K562 (cell line): ENCODE measurements at regions not wholly inside any gene's neighbourhood (a gene's known extent, or its start where the extent isn't known, plus 50 kb on each side); places are given as distances from the start of the nearest gene placed in this dataset.

Experiments used
- ELF2 ChIP-seq: fragments of 250-450 bp; sonication (Bioruptor Pico); IDR thresholded peaks from 2 replicates; pipeline ENCODE4 v1.5.0; 2021; ENCODE audit warnings: mild to moderate bottlenecking
- FOXK1 ChIP-seq: sonication (generic); formaldehyde crosslinking; IDR thresholded peaks from 2 replicates; pipeline ENCODE4 v1.8.0; 2022; ENCODE audit warnings: missing genetic modification reagents, mild to moderate bottlenecking, borderline replicate concordance
- TF ChIP-seq, protein P1 (sequence below): fragments of 450-650 bp; IDR thresholded peaks from 2 replicates; pipeline ENCODE4 v1.6.1; 2016; ENCODE audit warnings: low read depth

DNA sequence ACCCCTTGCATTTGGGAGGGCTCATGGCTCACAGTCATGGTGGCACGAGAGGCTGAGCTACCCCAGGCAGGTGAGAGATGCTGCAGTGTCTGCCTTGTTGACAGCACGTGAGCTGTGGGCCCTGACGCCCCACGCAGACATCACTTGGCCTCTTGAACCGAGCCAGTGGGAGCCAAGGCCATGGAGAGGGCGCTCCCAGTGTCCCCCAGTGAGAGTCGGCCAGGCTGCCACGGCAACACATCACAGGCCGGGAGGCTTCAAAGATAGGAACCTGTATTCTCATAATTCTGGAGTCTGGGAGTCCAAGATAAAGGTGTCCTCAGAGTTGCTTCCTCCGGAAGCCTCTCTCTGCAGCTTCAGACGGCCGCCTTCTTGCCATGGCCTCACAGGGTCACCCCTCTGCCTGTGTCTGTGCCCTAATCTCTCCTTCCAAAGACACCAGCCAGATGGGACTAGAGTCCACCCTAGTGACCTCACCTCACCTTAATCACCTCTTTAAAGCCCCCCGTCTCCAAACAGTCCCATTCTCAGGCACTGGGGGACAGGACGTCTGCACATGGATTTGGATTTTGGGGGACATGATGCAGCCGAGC is 119.6 kb downstream of the KLF6 start (continued):
- TF ChIP-seq ELF2 (CRISPR knock-in tag) (0 out of 2 replicates have a peak, but pooled peaks have one; percentile 14), FOXK1 (CRISPR knock-in tag) (no peak)
- TF ChIP-seq, protein P1, sequence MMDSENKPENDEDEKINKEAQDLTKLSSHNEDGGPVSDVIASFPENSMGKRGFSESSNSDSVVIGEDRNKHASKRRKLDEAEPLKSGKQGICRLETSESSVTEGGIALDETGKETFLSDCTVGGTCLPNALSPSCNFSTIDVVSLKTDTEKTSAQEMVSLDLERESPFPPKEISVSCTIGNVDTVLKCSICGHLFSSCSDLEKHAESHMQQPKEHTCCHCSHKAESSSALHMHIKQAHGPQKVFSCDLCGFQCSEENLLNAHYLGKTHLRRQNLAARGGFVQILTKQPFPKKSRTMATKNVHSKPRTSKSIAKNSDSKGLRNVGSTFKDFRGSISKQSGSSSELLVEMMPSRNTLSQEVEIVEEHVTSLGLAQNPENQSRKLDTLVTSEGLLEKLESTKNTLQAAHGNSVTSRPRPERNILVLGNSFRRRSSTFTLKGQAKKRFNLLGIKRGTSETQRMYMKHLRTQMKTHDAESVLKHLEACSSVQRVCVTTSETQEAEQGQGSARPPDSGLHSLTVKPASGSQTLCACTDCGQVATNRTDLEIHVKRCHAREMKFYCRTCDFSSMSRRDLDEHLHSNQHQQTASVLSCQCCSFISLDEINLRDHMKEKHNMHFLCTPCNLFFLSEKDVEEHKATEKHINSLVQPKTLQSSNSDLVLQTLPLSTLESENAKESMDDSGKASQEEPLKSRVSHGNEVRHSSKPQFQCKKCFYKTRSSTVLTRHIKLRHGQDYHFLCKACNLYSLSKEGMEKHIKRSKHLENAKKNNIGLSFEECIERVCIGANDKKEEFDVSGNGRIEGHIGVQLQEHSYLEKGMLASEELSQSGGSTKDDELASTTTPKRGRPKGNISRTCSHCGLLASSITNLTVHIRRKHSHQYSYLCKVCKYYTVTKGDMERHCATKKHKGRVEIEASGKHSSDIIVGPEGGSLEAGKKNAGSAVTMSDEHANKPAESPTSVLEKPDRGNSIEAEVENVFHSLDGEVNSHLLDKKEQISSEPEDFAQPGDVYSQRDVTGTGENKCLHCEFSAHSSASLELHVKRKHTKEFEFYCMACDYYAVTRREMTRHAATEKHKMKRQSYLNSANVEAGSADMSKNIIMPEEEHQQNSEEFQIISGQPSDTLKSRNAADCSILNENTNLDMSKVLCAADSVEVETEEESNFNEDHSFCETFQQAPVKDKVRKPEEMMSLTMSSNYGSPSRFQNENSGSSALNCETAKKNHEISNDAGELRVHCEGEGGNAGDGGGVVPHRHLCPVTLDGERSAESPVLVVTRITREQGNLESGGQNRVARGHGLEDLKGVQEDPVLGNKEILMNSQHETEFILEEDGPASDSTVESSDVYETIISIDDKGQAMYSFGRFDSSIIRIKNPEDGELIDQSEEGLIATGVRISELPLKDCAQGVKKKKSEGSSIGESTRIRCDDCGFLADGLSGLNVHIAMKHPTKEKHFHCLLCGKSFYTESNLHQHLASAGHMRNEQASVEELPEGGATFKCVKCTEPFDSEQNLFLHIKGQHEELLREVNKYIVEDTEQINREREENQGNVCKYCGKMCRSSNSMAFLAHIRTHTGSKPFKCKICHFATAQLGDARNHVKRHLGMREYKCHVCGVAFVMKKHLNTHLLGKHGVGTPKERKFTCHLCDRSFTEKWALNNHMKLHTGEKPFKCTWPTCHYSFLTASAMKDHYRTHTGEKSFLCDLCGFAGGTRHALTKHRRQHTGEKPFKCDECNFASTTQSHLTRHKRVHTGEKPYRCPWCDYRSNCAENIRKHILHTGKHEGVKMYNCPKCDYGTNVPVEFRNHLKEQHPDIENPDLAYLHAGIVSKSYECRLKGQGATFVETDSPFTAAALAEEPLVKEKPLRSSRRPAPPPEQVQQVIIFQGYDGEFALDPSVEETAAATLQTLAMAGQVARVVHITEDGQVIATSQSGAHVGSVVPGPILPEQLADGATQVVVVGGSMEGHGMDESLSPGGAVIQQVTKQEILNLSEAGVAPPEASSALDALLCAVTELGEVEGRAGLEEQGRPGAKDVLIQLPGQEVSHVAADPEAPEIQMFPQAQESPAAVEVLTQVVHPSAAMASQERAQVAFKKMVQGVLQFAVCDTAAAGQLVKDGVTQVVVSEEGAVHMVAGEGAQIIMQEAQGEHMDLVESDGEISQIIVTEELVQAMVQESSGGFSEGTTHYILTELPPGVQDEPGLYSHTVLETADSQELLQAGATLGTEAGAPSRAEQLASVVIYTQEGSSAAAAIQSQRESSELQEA = no peak
